SU-DHL-6 (cell line): ENCODE measurements at regions not wholly inside any gene's neighbourhood (a gene's known extent, or its start where the extent isn't known, plus 50 kb on each side); places are given as distances from the start of the nearest gene placed in this dataset.

ENCODE experiments used
- H2AFZ ChIP-seq: fragments of 200-600 bp; sonication (generic); 2 replicates; pipeline ENCODE4 v1.6.1; 2014; ENCODE audit warnings: low read depth, mild to moderate bottlenecking, moderate library complexity, mixed read lengths, antibody characterized with exemption, low read length; ENCODE audit not compliant: severe bottlenecking
- H3F3A ChIP-seq: fragments of 200-600 bp; shearing (Covaris generic); 2 replicates; pipeline ENCODE4 v1.6.0; 2016; ENCODE audit warnings: antibody characterized with exemption, mild to moderate bottlenecking; ENCODE audit not compliant: insufficient read depth
- H3K27ac ChIP-seq: fragments of 200-600 bp; sonication (generic); 2 replicates; pipeline ENCODE4 v1.5.1; 2016; ENCODE audit warnings: low read depth, mild to moderate bottlenecking, low read length, moderate library complexity, mixed read lengths
- H3K27me3 ChIP-seq: fragments of 200-600 bp; sonication (generic), shearing (Covaris generic); 2 replicates; pipeline ENCODE4 v1.6.0; 2014; ENCODE audit warnings: mild to moderate bottlenecking, low read length
- H3K36me3 ChIP-seq: fragments of 200-600 bp; sonication (generic); 2 replicates; pipeline ENCODE4 v1.6.1; 2014; ENCODE audit warnings: mild to moderate bottlenecking, low read length, mixed read lengths
- H3K4me2 ChIP-seq: fragments of 300-600, 200-600 bp; shearing (Covaris generic), sonication (generic); 2 replicates; pipeline ENCODE4 v1.6.0; 2014; ENCODE audit warnings: low read length, low read depth, mild to moderate bottlenecking; ENCODE audit not compliant: poor library complexity, severe bottlenecking
- H3K4me3 ChIP-seq: fragments of 200-600 bp; sonication (generic); 2 replicates; pipeline ENCODE4 v1.5.1; 2014; ENCODE audit warnings: antibody characterized with exemption, low read length, mild to moderate bottlenecking, mixed read lengths; ENCODE audit not compliant: insufficient read depth, poor library complexity, severe bottlenecking
- H3K79me2 ChIP-seq: fragments of 200-600 bp; sonication (generic); 2 replicates; pipeline ENCODE4 v1.6.1; 2014; ENCODE audit warnings: mild to moderate bottlenecking, low read length, moderate library complexity; ENCODE audit not compliant: insufficient read depth
- H3K9ac ChIP-seq: fragments of 200-600 bp; sonication (generic); 2 replicates; pipeline ENCODE4 v1.7.0; 2014; ENCODE audit warnings: mild to moderate bottlenecking, low read length
- H3K9me2 ChIP-seq: fragments of 200-600 bp; sonication (generic); replicated peaks from 2 replicates; pipeline ENCODE4 v1.6.1; 2014; ENCODE audit warnings: low read length; ENCODE audit not compliant: insufficient read depth
- H3K9me3 ChIP-seq: fragments of 200-600 bp; sonication (generic); 2 replicates; pipeline ENCODE4 v1.6.1; 2014; ENCODE audit warnings: low read length, mixed read lengths; ENCODE audit not compliant: insufficient read depth
- H4K20me1 ChIP-seq: fragments of 200-600 bp; sonication (generic); 2 replicates; pipeline ENCODE4 v1.6.1; 2014; ENCODE audit warnings: low read depth, mild to moderate bottlenecking, antibody characterized with exemption, low read length, moderate library complexity, mixed read lengths
- CTCF ChIP-seq: fragments of 200-600 bp; sonication (generic); IDR thresholded peaks from one replicate; pipeline ENCODE4 v1.5.1; 2017; ENCODE audit warnings: antibody characterized with exemption, mild to moderate bottlenecking, low read length, moderate library complexity; ENCODE audit not compliant: insufficient read depth, poor library complexity, severe bottlenecking
- EZH2phosphoT487 ChIP-seq: fragments of 200-600 bp; sonication (generic), shearing (Covaris generic); conservative IDR thresholded peaks from 2 replicates; pipeline ENCODE4 v1.6.1; 2018; ENCODE audit warnings: mild to moderate bottlenecking, antibody characterized with exemption, low read length, moderate library complexity, mixed read lengths

GRCh38 chr22:22099833-22100812, 117.5 kb upstream of the TOP3B start:
- H3K4me2 ChIP-seq, result peak overlapping the region; percentile 58
- peak overlapping the region; percentile 43 for H3K9ac ChIP-seq

GRCh38 chr22:22099194-22099486, 116.6 kb upstream of the TOP3B start:
- Histone ChIP-seq H3F3A (peaks cover 14% of the 10 kb centered on the region; the same call in 1 of the 2 replicates), H3K4me2 (peak overlapping the region; percentile 58), H3K9me3 (no peaks in the 10 kb centered on the region), H3K36me3 (no peaks in the 10 kb centered on the region), H3K9me2 (no peaks in the 10 kb centered on the region), H3K9ac (peak overlapping the region; percentile 43), H3K4me3 (peak overlapping the region; percentile 31), H4K20me1 (no peaks in the 10 kb centered on the region), H3K79me2 (no peaks in the 10 kb centered on the region), H3K27me3 (no peaks in the 10 kb centered on the region), H2AFZ (no peak overlapping the region), H3K27ac (peak overlapping the region; percentile 90)
- TF ChIP-seq EZH2phosphoT487 (no peak), CTCF (no peak)

More at GRCh38 chr22:22099833-22100812, 117.5 kb upstream of the TOP3B start:
- Histone ChIP-seq H2AFZ (peak overlapping the region; percentile 67), H3K79me2 (no peaks in the 10 kb centered on the region), H3K27ac (peak overlapping the region; percentile 90), H3F3A (peaks cover 14% of the 10 kb centered on the region; the same call in 1 of the 2 replicates), H3K9me3 (no peaks in the 10 kb centered on the region), H3K36me3 (no peaks in the 10 kb centered on the region), H3K27me3 (no peaks in the 10 kb centered on the region), H4K20me1 (no peaks in the 10 kb centered on the region), H3K4me3 (peak overlapping the region; percentile 31), H3K9me2 (no peaks in the 10 kb centered on the region)
- TF ChIP-seq EZH2phosphoT487 (no peak), CTCF (peak; percentile 32)

GRCh38 chr22:22098457-22099193, 116.0 kb upstream of the TOP3B start:
- no peak overlapping the region for H3K4me3 ChIP-seq

More at GRCh38 chr22:22098457-22099193, 116.0 kb upstream of the TOP3B start:
- no peaks in the 10 kb centered on the region for H3K36me3 ChIP-seq
- H3K9me2 ChIP-seq, result no peaks in the 10 kb centered on the region
- H2AFZ ChIP-seq, result no peak overlapping the region
- H3K9ac ChIP-seq, result peak overlapping the region; percentile 43
- H3F3A ChIP-seq, result peaks cover 14% of the 10 kb centered on the region; the same call in 1 of the 2 replicates
- H3K9me3 ChIP-seq, result no peaks in the 10 kb centered on the region
- H3K4me2 ChIP-seq, result peak overlapping the region; percentile 58
- TF ChIP-seq CTCF, result no peak
- TF ChIP-seq EZH2phosphoT487, result no peak
- peak overlapping the region; percentile 90 for H3K27ac ChIP-seq
- no peaks in the 10 kb centered on the region for H3K27me3 ChIP-seq
- H4K20me1 ChIP-seq, result no peaks in the 10 kb centered on the region
- no peaks in the 10 kb centered on the region for H3K79me2 ChIP-seq
